NCI-H345 (cell line): ENCODE measurements at regions not wholly inside any gene's neighbourhood (a gene's known extent, or its start where the extent isn't known, plus 50 kb on each side); places are given as distances from the start of the nearest gene placed in this dataset.

Source experiments
- DNase-seq: peaks from one replicate; lab custom pipeline; 2025; lab: John Stamatoyannopoulos, UW

GRCh38 chr3:159818997-159819500 lies 169.6 kb upstream of the IL12A start:
- DNase-seq: no peak

GRCh38 chr3:159819676-159820075 lies 169.0 kb upstream of the IL12A start:
- DNase-seq: no peak

- DNase-seq: no peak
Observed at GRCh38 chr3:159821110-159821509, 167.5 kb upstream of the IL12A start.

GRCh38 chr3:159821736-159822135 lies 166.9 kb upstream of the IL12A start:
- no peak for DNase-seq

- DNase-seq: no peak
Observed at GRCh38 chr3:159823780-159824179, 164.9 kb upstream of the IL12A start.

GRCh38 chr3:159824333-159824732 lies 164.3 kb upstream of the IL12A start:
- no peak for DNase-seq

- DNase-seq: no peak
Observed at GRCh38 chr3:159825216-159825854, 163.3 kb upstream of the IL12A start.

GRCh38 chr3:159828542-159828943 lies 160.1 kb upstream of the IL12A start:
- peak; percentile 47 for DNase-seq

GRCh38 chr3:159829056-159829455 lies 159.6 kb upstream of the IL12A start:
- DNase-seq: no peak

GRCh38 chr3:159829539-159830227 lies 159.0 kb upstream of the IL12A start:
- DNase-seq: peak; percentile 79

GRCh38 chr3:159830523-159831154 lies 158.0 kb upstream of the IL12A start:
- DNase-seq: no peak

GRCh38 chr3:159831466-159831865 lies 157.2 kb upstream of the IL12A start:
- DNase-seq: no peak

- DNase-seq: no peak
Observed at GRCh38 chr3:159832024-159832423, 156.6 kb upstream of the IL12A start.

GRCh38 chr3:159835126-159835525 lies 153.5 kb upstream of the IL12A start:
- no peak for DNase-seq

GRCh38 chr3:159837725-159838124 lies 150.9 kb upstream of the IL12A start:
- DNase-seq: no peak

- no peak for DNase-seq
Observed at GRCh38 chr3:159838938-159839337, 149.7 kb upstream of the IL12A start.

- no peak for DNase-seq
Observed at GRCh38 chr3:159839561-159840379, 148.9 kb upstream of the IL12A start, which contains the start of gene SCHIP1. TSS of gene SCHIP1 (plus strand) at chr3:159839861.

- no peak for DNase-seq
Observed at GRCh38 chr3:159840703-159841299, 147.8 kb upstream of the IL12A start.

- DNase-seq: no peak
Observed at GRCh38 chr3:159841766-159842165, 146.9 kb upstream of the IL12A start.

- no peak for DNase-seq
Observed at GRCh38 chr3:159843840-159844730, 144.6 kb upstream of the IL12A start.

- DNase-seq: no peak
Observed at GRCh38 chr3:159844801-159845261, 143.8 kb upstream of the IL12A start.
